ENCODE measurements at regions not wholly inside any gene's neighbourhood (a gene's known extent, or its start where the extent isn't known, plus 50 kb on each side); places are given as distances from the start of the nearest gene placed in this dataset.

- CTCF ChIA-PET: interaction anchor here (0.9 kb wide), 1 partner anchor 242 kb away, joined by 4 read pairs; no protein-coding TSS in a partner anchor
Measured at GRCh38 chr3:140767566-140767965, 89.7 kb downstream of the TRIM42 start.

More at GRCh38 chr3:140767566-140767965, 89.7 kb downstream of the TRIM42 start:
- TF ChIP-seq INSM2 (tag by site-specific recombination; IDR thresholded peaks at IDR 0.05) (no peak), ZSCAN18 (tag by site-specific recombination; IDR thresholded peaks at IDR 0.05) (no peak), ZNF658 (tag by site-specific recombination; IDR thresholded peaks at IDR 0.05) (no peak), ZNF654 (tag by site-specific recombination; IDR thresholded peaks at IDR 0.05; ENCODE audit: low read depth) (no peak), ZNF561 (tag by site-specific recombination; IDR thresholded peaks at IDR 0.05; ENCODE audit: borderline replicate concordance) (no peak), ZNF121 (tag by site-specific recombination; IDR thresholded peaks at IDR 0.05) (no peak), ZNF677 (tag by site-specific recombination; IDR thresholded peaks at IDR 0.05) (no peak), ZNF596 (tag by site-specific recombination; IDR thresholded peaks at IDR 0.05) (no peak), ZNF791 (tag by site-specific recombination; IDR thresholded peaks at IDR 0.05) (no peak), ZNF580 (tag by site-specific recombination; IDR thresholded peaks at IDR 0.05) (no peak), GLI4 (tag by site-specific recombination; IDR thresholded peaks at IDR 0.05) (no peak), ZBTB6 (tag by site-specific recombination; IDR thresholded peaks at IDR 0.05) (no peak), ZNF416 (tag by site-specific recombination; IDR thresholded peaks at IDR 0.05) (no peak), ZNF211 (tag by site-specific recombination; IDR thresholded peaks at IDR 0.05; ENCODE audit: low read depth) (no peak), REST (tag by site-specific recombination; IDR thresholded peaks at IDR 0.05) (no peak), ZNF558 (tag by site-specific recombination; IDR thresholded peaks at IDR 0.05) (no peak), ZNF776 (tag by site-specific recombination; IDR thresholded peaks at IDR 0.05; ENCODE audit: borderline replicate concordance) (no peak)
- Histone ChIP-seq H3K4me1 (ENCODE audit: control insufficient read depth, insufficient read depth, low read length) (no peaks in the 10 kb centered on the region), H3K27ac (ENCODE audit: extremely low read depth, low read depth, low read length) (no peak overlapping the region), H3K36me3 (ENCODE audit: control insufficient read depth in 2 of 2, insufficient read depth in 1 of 2, low read length in 2 of 2) (no peaks in the 10 kb centered on the region), H3K9me3 (ENCODE audit: control insufficient read depth, insufficient read depth, low read depth, low read length) (no peaks in the 10 kb centered on the region), H3K4me3 (ENCODE audit: low read depth, low read length) (no peak overlapping the region)
- POLR2A ChIA-PET: no interaction called here

Measured in HEK293 (cell line).